ENCODE measurements at regions not wholly inside any gene's neighbourhood (a gene's known extent, or its start where the extent isn't known, plus 50 kb on each side); places are given as distances from the start of the nearest gene placed in this dataset.

- TF ChIP-seq ARNT (IDR thresholded peaks at IDR 0.05) (no peak), SUZ12 (IDR thresholded peaks at IDR 0.05) (no peak), FOXM1 (IDR thresholded peaks at IDR 0.05; ENCODE audit: borderline replicate concordance) (no peak), TARDBP (IDR thresholded peaks at IDR 0.05) (no peak), LEF1 (IDR thresholded peaks at IDR 0.05; ENCODE audit: borderline replicate concordance) (no peak), L3MBTL2 (conservative IDR thresholded peaks at IDR 0.05) (no peak), FOXK2 (IDR thresholded peaks at IDR 0.05) (no peak), ZNF384 (IDR thresholded peaks at IDR 0.05) (no peak), FOXA1 (IDR thresholded peaks at IDR 0.05) (no peak), HDGF (IDR thresholded peaks at IDR 0.05; ENCODE audit: borderline replicate concordance) (no peak), SP1 (IDR thresholded peaks at IDR 0.05) (no peak), BHLHE40 (IDR thresholded peaks at IDR 0.05; ENCODE audit: borderline replicate concordance) (no peak), PKNOX1 (IDR thresholded peaks at IDR 0.05) (no peak), CTBP1 (IDR thresholded peaks at IDR 0.05; ENCODE audit: borderline replicate concordance) (no peak)
Observed at GRCh38 chr4:72901553-72901952, 168.0 kb downstream of the COX18 start.
